ENCODE measurements at regions not wholly inside any gene's neighbourhood (a gene's known extent, or its start where the extent isn't known, plus 50 kb on each side); places are given as distances from the start of the nearest gene placed in this dataset.

DNA sequence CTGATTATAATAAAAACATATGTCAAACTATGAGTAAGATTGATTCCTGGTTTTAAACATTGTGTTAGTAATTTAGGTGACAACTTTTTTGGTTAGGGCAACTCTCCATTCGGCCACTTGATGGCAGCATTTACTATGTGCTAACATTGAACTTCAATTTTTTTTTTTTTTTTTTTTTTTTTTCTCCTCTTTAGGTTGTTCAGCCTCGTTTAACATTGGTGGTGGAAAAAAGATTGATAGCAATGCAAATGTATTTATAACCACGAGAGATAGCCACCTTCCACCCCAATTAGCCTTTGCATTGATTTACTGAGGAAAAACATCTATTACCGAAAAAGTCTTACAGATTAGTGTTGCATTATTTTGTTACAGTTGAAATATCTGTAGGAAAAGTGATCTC is 159.1 kb downstream of the CSNK1G3 start:
- TF ChIP-seq SIN3A (IDR thresholded peaks at IDR 0.05; ENCODE audit: borderline replicate concordance, insufficient read depth, low read length) (no peak), REST (IDR thresholded peaks at IDR 0.05; ENCODE audit: insufficient read depth in 1 of 2, low read depth in 2 of 2, low read length in 2 of 2) (no peak), POLR2AphosphoS5 (IDR thresholded peaks at IDR 0.05; ENCODE audit: low read depth, low read length) (no peak), TAF1 (IDR thresholded peaks at IDR 0.05; ENCODE audit: borderline replicate concordance, insufficient read depth, low read length) (no peak)
